GM21529 (cell line): ENCODE measurements at regions not wholly inside any gene's neighbourhood (a gene's known extent, or its start where the extent isn't known, plus 50 kb on each side); places are given as distances from the start of the nearest gene placed in this dataset.
"Not testable (repeated sequence)": the region's sequence is repeated elsewhere in the genome, so short reads cannot be mapped to it uniquely, and the experiment has no call there.

Experiments
- ATAC-seq: cut with Tn5 transposase; IDR thresholded peaks from one replicate; pipeline ENCODE4 v1.9.1; 2021; ENCODE audit not compliant: unreplicated experiment

DNA sequence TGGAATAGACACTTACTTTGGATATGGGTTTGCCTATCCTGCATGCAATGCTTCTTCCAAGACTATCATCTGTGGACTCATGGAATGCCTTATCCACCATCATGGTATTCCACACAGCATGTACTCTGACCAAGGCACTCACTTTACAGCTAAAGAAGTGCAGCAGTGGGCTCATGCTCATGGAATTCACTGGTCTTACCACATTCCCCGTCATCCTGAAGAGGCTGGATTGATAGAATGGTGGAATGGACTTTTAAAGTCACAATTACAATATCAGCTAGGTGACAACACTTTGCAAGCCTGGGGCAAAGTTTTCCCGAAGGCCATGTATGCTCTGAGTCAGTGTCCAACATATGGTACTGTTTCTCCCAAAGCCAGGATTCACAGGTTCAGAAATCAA, 199.1 kb downstream of the GJA1 start:
- ATAC-seq = not testable (repeated sequence)

DNA sequence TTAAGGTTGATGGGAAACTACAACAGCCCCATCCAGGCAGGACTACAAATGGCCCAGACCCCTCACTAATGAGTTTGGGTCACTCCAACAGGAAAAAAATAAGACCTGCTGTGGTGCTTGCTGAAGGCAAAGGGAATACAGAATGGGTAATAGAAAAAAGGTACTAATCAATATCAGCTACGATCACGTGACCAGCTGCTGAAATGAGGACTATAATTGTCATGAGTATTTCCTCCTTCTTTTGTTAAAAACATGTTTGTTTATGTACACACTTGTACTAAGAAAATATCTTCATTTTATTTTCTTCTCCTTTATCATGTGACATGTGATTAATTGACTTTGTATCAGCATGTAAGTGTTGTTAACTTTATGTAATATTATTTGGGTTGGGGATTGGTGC, 199.9 kb downstream of the GJA1 start:
- no peak for ATAC-seq

DNA sequence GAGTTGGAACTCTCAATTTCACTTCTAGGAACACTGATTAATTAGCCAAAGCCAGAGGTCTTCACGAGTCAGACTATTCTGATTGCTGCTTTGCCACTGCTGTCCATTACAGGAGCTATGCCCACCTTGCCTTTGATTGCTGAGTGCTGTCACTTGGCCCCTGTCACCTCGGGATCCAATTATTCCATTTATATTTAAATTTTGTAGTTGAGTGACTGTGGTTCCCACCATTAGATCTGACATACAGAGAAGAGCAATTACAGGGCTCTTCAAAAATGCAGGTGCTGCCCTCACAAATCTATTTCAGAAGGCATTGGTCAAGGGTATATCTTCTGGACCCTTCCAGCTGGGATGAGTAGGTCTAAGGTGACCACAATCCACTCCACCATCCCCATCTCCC, 200.8 kb downstream of the GJA1 start:
- not testable (repeated sequence) for ATAC-seq

DNA sequence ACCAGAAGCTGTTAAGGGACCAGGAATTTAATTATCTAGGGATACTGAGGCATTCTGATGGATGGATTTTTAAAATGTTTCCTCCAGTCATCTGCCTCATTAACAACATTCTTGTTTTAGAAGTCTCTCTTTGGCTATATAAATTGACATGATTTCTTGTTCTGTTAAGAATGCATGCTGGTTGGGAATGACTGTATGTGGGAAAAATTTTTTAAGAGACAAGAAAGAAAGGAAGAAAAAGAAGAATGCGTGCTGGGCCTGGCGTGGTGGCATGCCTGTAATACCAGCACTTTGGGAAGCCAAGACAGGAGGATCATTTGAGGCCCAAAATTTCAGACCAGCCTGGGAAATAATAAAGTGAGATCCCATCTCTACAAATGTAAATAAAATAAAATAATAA, 203.6 kb downstream of the GJA1 start:
- no peak for ATAC-seq

DNA sequence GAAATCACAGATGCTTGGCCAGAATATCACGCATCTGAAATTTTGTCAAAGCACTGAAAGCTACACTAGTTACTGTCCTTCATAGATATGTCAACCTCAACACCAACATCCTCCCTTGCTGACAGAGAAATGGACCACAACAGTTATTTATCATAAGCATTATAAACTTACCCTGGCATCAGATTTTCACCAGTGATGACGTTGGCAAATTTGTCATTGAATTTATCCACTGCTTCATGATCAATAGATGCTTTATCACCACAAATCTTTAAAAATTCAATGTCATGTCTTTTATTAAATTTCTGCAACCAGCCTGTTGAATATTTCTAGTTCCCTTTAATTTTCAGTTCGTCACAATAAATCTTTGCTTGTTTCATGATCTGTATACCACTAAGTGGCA, 205.7 kb downstream of the GJA1 start:
- no peak for ATAC-seq

DNA sequence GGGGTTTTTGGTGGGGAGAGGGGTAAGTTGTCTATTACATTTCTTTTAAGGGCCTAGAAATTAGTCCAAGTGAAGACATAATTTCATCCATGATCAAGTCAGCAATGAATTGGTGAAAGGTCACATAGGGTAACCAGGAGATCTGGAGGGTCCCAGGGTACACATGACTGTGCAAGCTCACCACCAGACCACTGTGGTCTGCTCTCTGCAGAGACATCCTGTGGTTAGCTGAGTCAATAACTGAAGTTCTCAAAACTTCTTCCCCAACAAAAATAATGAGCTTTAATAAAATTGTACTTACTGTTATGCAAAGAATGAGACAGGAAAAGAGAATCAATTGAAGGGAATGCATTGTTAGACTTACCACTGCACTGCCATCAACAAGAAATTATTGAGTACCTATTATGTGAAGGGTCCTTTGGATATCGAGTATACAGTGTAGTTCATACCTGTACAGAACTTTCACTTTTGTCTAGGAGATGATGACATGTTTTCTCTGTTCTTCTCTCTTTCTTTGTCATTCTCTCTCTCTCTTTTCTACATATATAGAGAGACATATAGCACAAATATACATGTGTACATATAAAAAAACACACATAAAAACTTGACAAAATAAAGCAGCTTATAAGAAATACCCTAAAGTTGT, 209.8 kb downstream of the GJA1 start:
- ATAC-seq = no peak

DNA sequence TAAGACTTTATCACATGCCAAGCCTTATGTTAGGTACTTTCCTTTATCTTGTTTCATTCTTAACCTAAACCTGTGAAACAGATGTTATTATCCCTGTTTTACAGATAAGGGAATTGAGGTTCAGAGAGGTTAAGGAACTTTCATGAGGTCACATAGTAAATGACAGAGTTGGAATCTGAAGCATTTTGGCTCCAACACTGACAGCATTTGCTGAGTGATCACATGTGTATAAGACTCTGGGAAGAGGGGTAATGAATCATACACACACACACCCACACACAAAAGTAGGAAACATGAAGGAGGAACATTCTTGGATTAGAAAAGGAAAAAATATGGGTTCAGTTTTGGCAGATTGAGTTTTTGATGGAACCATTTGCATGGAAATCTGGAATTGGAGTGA, 212.5 kb downstream of the GJA1 start:
- ATAC-seq = no peak

DNA sequence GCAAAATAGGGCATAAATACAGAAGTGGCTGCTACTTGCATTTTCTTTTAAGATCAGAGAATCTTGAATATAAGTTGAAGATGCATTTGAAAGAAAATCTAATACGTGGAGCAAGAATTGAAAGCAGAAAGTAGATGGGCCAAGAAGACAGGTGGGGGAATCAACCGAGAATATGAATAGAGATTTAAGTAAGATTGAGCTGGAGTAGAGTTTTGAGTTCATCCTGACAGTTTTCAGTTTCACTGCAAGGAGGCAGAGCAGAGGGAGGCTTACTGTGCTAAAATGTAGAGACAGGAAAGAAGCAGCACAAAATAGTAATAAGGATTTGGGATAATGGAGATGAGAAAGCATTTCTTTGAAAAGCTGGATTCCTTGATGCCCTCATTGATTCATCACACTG, 214.5 kb downstream of the GJA1 start:
- ATAC-seq = no peak

DNA sequence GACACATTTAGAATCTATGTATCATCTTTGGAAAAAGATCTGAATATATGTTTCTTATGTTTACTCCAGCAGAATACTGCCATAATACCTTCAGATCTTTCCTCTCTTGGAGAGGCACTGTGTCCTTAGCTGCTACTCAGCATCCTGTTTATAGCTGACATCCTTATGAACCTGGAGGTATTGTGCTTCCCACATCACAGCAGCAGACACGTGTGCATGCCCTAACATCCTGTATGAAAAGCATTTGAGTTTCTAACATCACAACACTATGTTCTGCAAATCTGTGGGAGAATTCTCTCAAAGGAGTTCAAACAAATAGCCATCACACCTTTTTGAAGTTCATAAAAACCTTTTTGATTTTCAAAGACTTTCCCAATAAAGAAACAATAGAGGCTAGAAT, 216.0 kb downstream of the GJA1 start:
- no peak for ATAC-seq

DNA sequence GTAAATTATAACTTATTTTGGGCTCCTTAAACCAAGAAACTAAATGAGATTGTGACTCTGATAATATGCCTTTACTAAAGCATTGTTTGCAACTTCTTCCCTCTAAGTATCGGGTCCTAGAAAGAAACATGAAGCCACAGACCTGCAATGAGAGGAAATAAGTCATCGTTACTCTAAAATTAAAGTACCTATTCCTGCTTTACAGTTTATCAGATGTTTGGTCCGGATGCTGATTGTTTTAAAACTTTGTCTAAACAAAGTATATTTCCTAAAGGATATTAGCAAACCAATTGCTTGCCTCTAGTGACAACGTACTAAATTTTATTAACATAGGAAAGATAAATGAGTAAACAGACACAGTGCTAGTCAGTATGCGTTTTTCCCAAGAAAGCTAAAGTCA, 216.8 kb downstream of the GJA1 start:
- ATAC-seq = no peak

DNA sequence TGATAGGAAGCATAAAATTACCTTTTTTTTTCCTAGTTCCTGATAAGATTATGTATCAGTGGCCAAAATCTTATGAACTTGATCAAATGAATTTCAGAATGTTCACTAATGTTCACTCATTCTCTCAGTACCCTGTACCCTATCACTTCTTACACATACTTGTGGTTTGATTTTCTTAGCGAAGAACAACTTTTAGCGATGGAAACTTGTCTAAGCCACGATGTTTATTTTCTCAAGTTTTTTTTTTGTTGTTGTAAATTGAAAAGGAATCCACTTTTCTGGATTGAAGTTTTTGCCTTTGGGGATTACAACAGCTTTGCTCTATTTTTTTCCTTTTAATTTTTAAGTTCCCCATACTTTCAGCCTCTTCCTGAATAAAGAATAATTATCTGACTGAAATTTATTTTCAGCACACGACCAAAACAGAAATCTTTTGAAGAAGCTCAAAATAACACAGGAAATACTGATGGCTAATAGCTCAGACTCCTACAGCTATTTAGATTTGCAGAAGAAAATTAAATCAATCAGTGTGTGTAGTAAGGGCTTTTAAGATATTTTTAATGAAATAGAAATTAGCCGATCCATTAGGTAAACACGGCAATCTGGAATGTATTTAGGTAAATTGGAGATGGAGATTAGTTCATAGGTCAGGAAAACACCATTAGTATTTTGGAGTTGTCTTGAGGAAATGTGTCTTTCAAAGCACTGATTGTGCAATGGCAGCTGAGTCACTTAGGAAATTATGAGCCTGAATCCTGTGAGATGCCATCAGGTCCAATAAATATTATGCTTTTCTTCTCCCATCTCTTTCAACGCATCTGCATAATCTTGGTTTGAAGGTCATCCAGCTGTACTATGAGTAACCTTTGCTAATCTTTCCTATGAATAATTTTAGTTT, 217.5 kb downstream of the GJA1 start:
- ATAC-seq = no peak

DNA sequence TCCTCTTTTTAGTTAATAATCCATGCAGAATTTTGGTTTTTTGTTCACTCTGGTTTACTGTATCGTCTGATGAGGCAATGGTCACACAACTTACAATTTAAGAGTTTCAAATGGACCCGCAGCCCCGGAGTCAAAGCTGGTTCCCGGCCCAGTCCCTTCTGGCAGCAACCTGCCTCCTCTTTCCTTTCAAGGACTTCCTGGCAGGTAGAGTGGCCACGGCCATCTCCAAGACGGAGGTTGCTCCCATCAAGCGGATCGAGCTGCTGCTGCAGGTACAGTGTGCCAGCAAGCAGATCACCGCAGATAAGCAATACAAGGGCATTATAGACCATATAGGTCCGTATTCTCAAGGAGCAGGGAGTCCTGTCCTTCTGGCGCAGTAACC, 218.2 kb downstream of the GJA1 start:
- ATAC-seq = no peak

DNA sequence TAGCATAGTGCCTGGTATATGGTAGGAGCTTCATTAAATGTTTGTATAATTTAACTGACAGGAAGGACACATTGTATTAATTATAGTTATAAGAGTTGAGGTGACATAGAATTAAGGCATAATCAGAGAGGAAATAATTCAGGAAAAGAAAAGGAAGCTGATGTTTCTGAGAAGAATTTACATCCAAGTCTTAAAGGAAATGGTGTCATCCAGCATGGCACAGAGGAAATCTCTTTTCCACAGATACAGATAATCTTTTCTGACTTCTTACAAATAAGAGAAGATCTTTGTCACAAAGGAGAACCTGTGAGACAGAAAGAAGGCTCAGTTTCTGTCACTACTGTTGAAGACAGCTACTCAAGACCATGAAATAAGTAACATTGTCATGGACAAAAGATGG, 222.5 kb downstream of the GJA1 start:
- ATAC-seq = no peak

DNA sequence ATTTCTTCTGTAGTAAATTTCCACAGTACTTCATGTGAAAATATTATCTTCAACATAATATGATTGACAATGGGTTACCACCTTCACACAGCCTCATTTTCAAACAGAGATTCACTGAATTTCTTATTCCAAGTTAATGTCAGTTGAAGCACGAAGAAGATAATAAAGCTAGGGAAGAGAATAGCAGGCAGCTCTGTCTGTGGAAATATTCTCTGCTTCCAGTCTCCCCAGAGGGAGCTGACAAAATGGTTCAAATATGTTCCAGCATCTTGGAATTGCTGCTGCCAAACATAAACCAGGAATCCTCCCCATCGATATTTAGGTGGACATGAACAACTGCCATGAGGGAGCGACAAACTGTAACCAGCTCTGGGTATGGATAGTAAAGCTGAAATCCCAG, 224.8 kb downstream of the GJA1 start:
- ATAC-seq = no peak

DNA sequence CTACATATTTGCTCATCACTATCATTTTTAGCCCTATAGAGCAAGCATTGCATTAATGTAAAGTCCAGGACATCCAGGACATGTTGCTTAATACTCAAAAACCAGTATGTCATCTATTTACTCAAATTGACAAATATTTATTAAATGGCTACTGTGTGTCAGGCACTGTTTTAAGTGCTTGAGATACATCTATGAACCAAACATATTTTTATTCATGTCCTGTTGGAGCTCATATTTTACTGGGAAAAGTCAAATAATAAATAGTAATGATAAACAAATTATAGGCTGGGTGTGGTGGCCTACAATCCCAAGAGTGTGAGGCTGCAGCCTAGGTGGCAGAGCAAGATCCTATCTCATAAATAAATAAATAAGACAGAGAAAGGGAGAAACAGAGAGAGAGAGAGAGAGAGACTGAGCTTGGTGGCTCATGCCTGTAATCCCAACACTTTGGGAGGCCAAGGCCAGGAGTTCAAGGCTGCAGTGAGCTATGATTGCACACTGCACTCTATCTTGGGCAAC, 227.9 kb downstream of the GJA1 start:
- ATAC-seq = no peak

DNA sequence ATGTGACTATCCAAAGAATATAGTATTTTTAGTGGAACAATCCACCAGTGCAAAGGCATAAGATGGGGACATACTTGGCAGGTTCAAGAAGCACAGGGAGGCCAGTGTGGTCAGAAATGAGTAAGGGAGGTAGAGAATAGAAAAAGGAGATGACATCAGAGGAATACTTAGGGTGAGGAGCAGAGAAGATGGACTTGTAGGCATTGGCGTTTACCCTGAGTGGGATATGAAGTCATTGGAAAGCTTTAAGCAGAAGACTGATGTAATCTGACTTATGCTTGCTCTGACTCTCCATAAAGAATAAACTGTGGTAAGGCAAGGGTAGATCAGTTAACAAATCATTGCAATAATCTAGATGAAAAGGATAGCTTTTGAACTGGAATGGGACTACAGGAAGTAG, 228.7 kb downstream of the GJA1 start:
- no peak for ATAC-seq

DNA sequence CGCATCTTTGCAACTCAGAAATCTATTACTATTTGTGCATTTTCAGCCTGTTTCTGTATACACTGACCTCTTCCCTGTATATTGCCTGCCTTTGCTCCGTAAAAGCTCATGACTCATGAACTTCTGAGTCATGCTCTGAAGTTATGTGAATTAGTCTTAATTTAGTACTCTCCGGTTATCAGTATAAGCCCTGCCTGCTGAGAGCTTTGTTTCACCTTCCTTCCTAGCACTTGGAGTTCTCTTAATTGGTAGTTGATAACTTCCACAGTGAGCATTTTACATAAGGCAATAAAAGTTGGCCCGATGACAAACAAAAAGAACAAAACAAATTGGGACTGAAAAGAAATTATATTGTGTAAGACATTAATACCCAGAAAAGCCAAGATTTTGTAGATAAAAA, 231.4 kb downstream of the GJA1 start:
- ATAC-seq = no peak

DNA sequence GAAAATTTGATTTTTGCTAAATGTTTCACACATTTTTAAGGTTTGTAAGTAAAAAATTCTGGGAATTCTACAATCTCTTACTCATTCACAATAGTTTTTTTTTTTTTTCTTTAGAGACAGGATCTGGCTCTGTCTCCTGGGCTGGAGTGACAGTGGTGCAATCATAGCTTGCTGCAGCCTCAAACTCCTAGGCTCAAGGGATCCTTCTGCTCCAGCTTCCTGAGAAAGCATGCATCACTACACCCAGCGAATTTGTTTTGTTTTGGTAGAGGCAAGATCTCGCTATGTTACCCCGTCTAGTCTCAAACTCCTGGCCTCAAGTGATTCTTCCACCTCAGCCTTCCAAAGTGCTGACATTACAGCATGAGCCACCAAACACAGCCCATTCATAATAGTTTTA, 232.8 kb downstream of the GJA1 start:
- ATAC-seq = no peak

DNA sequence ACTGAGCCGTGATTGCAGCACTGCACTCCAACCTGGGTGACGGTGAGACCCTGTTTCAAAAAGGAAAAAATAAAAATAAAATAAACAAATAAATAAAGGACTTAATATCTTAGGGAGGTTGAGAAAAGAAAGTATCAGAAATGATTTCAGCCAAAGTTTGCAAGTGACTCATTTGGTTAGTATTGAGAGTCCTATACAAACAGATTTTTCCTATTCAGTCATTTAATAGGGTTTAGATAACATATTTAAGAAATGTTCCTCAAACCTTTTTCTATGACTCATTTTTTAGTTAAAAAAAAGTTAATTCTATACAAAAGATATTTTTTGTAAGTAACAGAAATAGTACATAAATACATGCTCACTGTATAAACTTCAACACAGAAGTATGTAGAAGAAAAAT, 235.1 kb downstream of the GJA1 start:
- no peak for ATAC-seq

DNA sequence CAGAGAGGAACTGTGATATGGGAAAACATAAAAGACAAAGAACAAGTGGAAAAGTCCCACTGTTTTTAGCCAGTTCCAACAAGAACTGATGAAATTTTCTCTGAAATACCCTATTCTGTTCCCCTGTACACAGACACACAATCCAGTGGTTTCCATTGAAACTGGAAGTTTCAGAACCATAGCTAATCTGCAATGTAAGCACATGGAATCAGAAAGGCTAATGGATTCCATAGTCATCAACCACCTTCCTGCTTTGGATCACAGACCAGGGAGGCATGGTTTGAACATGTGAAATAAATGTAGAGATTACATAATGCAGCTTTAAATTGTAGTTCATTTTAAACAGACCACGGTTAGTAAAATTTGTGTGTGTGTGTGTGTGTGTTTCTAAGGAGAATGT, 242.1 kb downstream of the GJA1 start:
- no peak for ATAC-seq

DNA sequence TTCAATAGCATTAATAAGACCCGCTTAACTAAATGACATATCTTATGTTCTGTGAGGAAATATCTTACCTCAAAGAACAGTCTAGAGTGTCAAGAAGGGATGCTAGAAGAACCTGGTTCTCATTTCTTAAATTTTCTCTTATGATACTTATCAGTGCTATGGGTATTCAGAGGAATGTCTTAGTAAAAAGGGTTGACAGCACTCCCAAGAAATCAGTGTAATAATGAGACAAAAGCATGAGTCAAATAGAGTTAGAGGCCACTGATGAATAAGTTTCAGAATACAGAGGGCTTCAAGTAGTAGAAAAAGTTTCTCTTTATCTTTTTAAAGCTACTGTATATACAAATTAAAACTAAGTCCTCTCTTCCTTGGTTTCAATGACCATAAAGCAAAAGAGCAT, 242.8 kb downstream of the GJA1 start:
- ATAC-seq = no peak

DNA sequence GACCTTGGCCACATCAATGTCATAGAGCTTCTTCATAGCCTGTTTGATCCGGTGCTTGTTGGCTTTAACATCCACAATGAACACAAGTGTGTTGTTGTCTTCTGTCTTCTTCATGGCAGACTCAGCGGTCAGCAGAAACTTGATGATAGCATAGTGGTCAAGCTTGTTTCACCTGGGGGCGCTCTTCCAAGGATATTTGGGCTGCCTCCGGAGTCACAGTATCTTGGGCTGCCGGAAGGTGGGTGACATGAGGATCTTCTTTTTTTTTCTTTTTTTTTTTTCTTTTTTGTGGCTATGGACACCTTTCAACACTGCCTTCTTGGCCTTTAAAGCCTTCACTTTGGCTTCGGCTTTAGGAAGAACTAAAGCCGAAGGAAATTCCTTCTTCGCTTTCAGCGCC, 244.6 kb downstream of the GJA1 start:
- no peak for ATAC-seq

DNA sequence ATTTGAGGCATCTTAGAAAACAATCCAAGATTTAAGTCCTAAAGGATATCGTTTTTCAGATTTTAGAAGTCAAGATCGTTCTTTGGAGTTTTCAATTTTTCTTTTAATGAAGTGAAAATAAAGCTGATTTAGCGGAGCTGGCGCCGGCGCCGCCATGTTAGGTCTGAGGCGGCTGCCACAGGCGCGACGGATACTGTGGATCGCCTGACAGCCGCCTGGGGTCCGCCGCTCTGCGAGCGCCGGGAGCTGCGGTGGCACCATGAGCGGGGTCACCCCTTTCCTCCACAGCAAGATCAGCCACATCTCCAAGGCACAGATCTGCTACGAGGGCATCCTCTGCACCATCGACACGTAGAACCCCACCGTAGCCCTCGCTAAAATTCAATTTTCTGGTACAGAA, 247.2 kb downstream of the GJA1 start:
- no peak for ATAC-seq
